HG02943 (cell line): ENCODE measurements at regions not wholly inside any gene's neighbourhood (a gene's known extent, or its start where the extent isn't known, plus 50 kb on each side); places are given as distances from the start of the nearest gene placed in this dataset.

Source experiments
- ATAC-seq: cut with Tn5 transposase; IDR thresholded peaks from one replicate; pipeline ENCODE4 v1.9.1; 2021; ENCODE audit warnings: mild to moderate bottlenecking, low read depth, moderate library complexity; ENCODE audit not compliant: unreplicated experiment

- ATAC-seq: no peak
Observed at GRCh38 chr21:27250366-27250765, 283.5 kb upstream of the ADAMTS5 start.

DNA sequence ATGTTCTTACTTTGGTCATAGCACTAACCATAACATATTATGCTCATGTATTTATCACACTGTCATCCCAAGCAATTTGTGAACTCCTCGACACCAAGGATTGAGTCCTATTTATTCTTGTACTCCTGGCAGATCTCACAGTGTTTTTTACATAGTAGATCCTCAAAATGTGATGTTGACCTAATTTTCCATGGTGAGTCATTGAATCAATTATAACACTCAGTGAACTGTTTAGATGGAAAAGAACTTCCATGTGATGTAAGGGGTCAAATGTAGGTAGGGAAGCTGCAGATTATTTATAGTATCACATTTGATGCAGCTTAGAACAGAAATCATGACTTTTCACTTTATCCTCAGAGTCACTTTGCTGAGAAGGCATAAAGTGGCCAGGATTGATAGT lies 281.9 kb upstream of the ADAMTS5 start:
- no peak for ATAC-seq

DNA sequence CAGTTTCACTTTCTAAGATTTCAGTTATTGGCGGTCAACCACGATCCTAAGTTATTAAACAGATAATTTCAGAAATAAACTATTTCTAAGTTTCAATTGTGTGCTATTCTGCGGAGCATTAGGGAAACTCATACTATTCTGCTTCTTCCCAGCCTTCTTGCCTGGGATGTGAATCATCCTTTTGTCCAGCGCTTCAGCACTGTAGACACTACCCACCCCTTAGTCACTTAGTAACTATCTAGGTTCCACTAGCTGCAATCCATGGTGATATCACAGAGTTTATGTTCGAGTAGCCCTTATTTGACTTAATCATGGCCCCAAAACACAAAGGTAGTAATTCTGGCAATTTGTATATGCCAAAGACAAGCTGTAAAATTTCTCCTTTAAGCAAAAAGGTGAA lies 279.9 kb upstream of the ADAMTS5 start:
- ATAC-seq: no peak

DNA sequence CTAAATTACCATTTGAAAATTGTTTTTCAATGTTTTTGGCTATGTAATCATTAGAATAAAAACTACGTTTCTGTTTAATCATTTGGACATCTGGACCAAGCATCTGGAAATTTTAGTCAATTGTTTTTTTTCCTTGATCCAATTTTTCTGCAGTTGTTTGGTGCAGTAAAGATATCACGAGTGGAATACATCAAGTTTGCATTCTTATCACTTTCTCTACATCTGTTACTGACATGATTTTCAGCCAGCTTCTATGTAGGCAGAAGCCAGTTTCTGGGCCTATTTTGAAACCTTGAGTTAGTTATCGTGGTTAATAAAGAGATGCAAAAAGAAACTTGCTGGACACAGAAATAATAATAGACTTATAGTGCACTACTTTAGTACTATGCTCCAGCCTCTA lies 277.9 kb upstream of the ADAMTS5 start:
- ATAC-seq: no peak

- ATAC-seq: no peak
Observed at GRCh38 chr21:27244352-27244751, 277.5 kb upstream of the ADAMTS5 start.

DNA sequence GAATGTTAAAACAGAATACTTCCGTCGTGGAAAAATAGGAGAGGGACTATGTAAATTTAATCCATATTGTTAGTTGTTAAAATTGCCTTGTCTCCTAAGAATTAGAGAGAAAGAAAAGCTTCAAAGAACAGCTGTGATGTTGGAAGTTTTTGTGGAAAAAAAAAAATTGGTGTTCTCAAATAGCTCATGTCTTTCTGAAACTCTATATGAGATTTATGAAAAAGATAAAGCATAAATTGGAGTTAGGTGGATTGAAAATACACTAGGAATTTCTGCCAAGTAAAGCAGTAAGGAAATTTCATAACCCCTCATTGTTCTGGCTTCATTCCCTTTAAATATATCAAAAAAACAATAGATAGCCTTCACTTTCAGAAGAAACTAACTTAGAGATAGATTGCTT lies 274.0 kb upstream of the ADAMTS5 start:
- ATAC-seq: no peak

DNA sequence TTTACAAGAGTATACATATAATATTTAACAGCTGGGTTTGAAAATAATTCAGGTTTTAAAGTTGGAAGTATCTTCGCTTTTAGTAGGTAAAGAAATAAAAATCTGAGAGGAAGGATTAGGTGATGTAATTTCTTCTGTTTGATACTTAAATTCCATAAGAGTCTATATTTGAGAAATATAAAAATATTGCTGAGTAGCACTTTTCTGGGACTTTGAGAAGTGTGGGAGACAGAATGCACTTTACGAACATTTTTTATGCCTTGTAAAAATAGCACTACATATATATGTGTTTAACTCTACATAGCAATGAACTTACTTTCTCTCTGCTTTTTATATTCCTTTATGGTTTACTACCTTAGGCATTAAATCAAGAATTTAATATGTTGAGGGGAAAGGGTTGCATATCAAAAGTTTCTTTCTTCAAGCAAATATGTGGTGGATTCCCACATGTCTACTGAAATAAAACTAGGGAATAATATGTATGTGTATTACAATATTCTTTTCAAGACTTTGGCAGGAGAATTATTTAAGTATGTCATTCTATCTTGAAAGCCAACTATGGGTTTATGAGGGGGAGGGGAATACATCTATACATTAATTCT lies 266.7 kb upstream of the ADAMTS5 start:
- no peak for ATAC-seq

GRCh38 chr21:27225940-27226339 lies 259.1 kb upstream of the ADAMTS5 start:
- no peak for ATAC-seq

DNA sequence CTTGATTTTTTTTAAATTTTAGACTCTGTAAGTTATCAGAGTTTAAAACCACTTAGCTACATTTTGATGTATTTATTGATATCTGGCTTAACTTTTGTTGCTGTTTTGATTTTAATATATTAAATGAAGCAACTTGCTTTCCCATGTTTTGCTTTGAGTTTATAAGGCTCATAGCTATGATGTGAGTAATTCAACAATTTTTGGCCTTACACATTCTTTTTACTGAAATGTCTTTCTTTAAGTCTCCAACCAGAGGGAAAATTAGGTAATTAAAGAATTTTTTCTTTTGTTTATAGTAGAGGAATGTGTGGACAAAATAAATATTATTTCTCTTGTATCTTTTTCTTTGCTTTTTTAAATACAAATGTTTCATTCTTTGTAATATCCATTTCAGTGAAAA lies 258.3 kb upstream of the ADAMTS5 start:
- ATAC-seq: no peak

- ATAC-seq: no peak
Observed at GRCh38 chr21:27224169-27224568, 257.3 kb upstream of the ADAMTS5 start.

GRCh38 chr21:27221077-27221476 lies 254.2 kb upstream of the ADAMTS5 start:
- no peak for ATAC-seq

DNA sequence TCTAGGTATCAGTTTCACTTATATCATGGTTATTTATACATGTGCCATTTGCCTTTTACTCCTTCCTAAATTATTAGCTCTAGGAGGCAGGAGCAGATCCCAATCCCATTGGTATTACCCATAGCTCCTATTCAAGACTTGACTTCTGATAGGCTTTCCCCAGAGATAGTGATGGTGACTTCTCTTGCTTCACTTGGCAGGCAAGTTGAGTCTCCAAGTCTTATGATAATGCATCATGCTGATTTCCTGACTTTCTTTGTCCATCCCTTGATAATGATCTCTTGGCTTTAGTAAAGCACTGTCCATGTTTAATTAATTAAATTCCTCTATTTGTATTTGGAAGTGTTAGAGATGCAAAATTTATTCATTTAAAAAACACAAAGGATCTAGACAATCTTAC lies 253.5 kb upstream of the ADAMTS5 start:
- ATAC-seq: no peak

DNA sequence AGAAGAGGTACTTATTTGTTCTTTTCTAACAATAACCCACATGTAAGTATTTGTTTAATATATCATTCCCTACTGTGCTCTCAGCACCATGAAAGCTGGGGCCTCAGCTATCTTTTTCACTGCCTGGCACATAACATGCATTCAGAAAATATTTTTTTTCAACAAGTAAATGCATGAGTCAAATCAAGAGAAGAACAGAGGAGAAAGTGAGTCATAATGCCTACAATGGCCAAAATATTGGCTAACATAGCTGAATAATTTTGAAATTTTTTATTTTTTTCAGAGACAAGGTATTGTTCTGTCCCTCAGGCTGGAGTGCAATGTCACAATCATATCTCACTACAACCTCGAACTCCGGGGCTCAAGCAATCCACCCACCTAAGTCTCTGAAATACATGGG lies 252.2 kb upstream of the ADAMTS5 start:
- ATAC-seq: no peak

- ATAC-seq: no peak
Observed at GRCh38 chr21:27213303-27213702, 246.4 kb upstream of the ADAMTS5 start.

DNA sequence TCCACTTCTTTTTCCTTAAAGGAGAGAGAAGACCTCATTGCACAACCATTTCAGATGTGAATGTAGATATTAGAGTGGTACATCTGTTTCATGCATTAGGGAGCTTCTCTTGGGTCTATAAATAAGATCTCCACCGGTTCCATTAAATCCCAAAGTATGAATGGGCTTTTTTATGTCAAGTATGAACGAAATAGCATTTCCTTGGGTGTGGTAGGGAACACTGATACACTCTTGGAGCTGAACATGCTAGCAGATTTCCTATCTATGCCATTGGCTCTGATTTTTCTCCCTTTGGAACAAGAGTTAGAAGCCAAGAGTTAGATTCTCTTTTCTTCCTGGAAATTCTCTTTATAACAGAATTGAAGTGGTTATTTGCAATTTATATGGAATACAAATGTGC lies 245.6 kb upstream of the ADAMTS5 start:
- no peak for ATAC-seq

DNA sequence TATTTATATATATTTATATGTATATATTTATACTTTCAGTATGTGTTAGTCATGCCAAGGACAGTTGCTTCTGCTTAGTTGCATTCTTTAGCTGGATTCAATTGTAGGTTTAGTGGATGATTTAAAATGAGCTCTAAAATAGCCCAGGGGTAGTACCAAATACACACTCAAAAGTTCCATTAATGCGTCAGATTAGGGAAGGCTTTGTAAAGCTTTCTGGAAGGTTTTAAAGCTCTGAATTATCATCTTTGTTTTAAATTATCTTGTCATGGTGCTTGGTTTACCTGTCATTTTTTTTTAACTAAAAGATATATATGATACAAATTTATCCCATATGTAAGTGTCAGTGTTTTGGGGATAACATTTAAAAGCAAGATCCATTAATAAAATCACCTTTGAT lies 242.7 kb upstream of the ADAMTS5 start:
- no peak for ATAC-seq

DNA sequence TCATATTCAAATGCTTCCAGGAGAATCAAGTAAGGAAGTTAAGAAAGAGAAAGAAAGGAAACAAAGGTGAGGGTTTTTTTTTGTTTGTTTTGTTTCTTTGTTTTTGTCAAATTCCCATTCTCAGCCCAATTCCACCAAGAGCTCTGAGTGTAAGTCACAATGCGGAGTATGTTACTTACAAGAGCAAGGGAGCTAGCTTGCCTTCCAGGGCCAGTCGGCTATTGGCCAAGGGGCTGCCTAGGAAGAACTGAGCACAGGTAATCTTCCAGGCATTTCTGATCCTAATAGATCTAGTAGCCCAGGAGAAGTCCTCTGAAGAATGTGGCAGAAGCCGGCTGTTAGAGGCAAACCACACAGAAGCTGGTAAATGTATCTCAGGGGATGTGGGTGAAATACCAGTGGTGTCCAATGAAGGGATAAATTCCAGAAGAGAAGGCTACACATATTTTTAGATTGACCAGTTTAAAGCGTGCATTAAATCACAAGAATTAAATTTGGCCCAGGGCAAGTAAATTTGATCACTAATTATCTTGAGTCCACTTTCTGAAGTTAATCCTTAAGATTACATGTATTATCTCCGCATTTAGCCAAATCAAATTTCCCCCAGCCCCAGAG lies 239.6 kb upstream of the ADAMTS5 start:
- no peak for ATAC-seq

GRCh38 chr21:27202301-27202700 lies 235.4 kb upstream of the ADAMTS5 start:
- ATAC-seq: no peak

- no peak for ATAC-seq
Observed at GRCh38 chr21:27201197-27201596, 234.3 kb upstream of the ADAMTS5 start.

GRCh38 chr21:27196651-27197050 lies 229.8 kb upstream of the ADAMTS5 start:
- ATAC-seq: no peak

DNA sequence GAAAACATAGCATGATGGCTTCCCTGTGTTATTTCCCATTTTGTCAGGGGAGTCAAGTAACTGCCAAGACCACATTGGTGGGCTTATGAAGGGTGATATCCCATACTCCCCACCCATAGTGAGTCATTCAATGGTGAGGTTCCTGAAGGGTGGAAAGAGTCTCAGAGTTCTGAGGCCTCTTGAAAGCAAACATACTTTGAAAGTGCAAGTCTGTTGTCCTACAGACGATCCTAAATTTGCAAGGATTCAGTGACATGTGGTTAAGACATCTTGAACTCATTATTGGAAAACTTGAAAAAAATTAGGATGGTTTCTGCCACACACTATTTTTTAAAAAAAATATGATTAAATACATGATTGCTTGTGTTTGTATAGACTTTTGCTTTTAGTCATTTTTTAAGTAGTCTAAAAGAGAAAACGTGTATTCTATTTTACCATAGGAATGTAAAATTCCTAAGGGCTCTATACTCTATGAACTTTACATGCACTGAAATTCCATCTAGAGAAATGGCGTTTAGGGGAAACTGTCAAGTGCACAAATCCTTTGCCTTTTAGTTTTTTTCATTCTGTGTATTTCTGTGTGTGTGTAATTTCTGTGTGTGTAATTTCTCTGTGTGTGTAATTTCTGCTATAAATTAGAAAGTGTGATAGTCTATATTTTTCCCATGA lies 225.5 kb upstream of the ADAMTS5 start:
- ATAC-seq: no peak

DNA sequence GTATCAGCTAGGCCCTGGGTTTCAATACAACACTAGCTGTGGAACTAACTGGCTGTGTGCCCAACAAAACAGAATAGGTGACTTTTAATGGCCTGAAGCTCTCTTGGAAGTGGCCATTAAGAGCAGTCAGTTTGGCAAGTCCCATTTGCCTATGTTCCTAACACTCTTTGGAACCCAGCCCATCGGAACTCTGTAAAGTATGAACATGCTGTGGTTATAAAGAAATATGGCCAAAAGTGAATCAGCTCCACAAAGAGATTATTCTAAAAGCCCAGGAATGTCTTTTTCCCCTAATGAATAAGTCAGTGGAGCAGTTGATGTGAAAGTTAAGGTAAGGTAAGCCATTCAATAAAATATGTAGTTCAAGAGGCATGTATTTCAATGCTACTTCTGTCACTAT lies 223.7 kb upstream of the ADAMTS5 start:
- no peak for ATAC-seq
